Heart right ventricle (tissue), 16 donors: ENCODE measurements at regions not wholly inside any gene's neighbourhood (a gene's known extent, or its start where the extent isn't known, plus 50 kb on each side); places are given as distances from the start of the nearest gene placed in this dataset.

ENCODE experiments used
- ATAC-seq, 8 donors: fragments of 200-7000 bp; cut with Tn5 transposase; one replicate each; pipeline ENCODE4 v1.9.1; 2020; ENCODE audit warnings: mild to moderate bottlenecking in 8 of 8, moderate library complexity in 8 of 8, moderate number of reproducible peaks in 1 of 8
- DNase-seq, 2 donors: peaks; one replicate each; pipeline ENCODE4 v3.0.0-alpha.2; 2020
- H3K27ac ChIP-seq, 10 donors: fragments of 200-600 bp; sonication (generic) in 2 of 10; one replicate each; pipeline versions ENCODE4 v1.5.0 to v1.8.0; 2020 to 2022; ENCODE audit warnings: mild to moderate bottlenecking in 3 of 10
- H3K27me3 ChIP-seq, 7 donors: fragments of 200-600 bp; one replicate each; pipeline ENCODE4 v1.8.0; 2021 to 2022; ENCODE audit warnings: mild to moderate bottlenecking in 2 of 7
- H3K36me3 ChIP-seq, 9 donors: fragments of 200-600 bp; sonication (generic) in 1 of 9; one replicate each; pipeline versions ENCODE4 v1.5.0 to v1.8.0; 2020 to 2022; ENCODE audit warnings: mild to moderate bottlenecking in 2 of 9
- H3K4me1 ChIP-seq, 9 donors: fragments of 200-600 bp; sonication (generic) in 1 of 9; one replicate each; pipeline versions ENCODE4 v1.5.0 to v1.8.0; 2020 to 2022; ENCODE audit warnings: mild to moderate bottlenecking in 4 of 9
- H3K4me3 ChIP-seq, 10 donors: fragments of 200-600 bp; sonication (generic) in 2 of 10; one replicate each; pipeline versions ENCODE4 v1.5.0 to v1.8.0; 2020 to 2022; ENCODE audit warnings: mild to moderate bottlenecking in 7 of 10, moderate library complexity in 2 of 10
- H3K9me3 ChIP-seq, 11 donors: fragments of 200-600 bp in 10 of 11; sonication (generic) in 2 of 11; one replicate each; pipeline versions ENCODE4 v1.5.0 to v1.8.0; 2013 to 2022; ENCODE audit warnings: mild to moderate bottlenecking in 2 of 11, control low read depth in 1 of 11, moderate library complexity in 1 of 11
- WGBS, 2 donors: extraction: QIAGEN DNeasy Blood & Tissue Kit; methylation state at CpG; one replicate each; pipeline ENCODE4 v1.1.7; 2013; ENCODE audit warnings: inconsistent platforms in 1 of 2; 5-methylcytosine and 5-hydroxymethylcytosine counted together
- intact Hi-C, 10 donors: fragments of 100-400 bp; cut with DNase I; formaldehyde crosslinking; loops; one replicate each; pipeline versions ENCODE4 v1.11.1 to v1.14.2; 2022
- TF ChIP-seq, protein P1 (sequence below), 9 donors: fragments of 200-600 bp; sonication (generic) in 2 of 9; IDR thresholded peaks; one replicate each; pipeline versions ENCODE4 v1.5.0 to v1.8.0; 2021 to 2022; ENCODE audit warnings: antibody characterized with exemption in 9 of 9, mild to moderate bottlenecking in 5 of 9, moderate library complexity in 1 of 9
- donor health status: Arrhythmogenic right ventricular cardiomyopathy.
- donor health status: ischemic (EF 13 %, LVEDD 7.1; RV severe dilation, severe dysfunction).
- donor health status: healthy with polysubstance abuse.
- donor health status: DM: no; HTN: yes; CAD: no.
- donor health status: DM: no; HTN: no; CAD: no.
- donor health status: ischemic (EF 25% LVEDD 6.9; RV normal size, moderate dysfunction).
- donor health status: ischemic (EF 25% LVEDD 5.7; RV mildly dilated, moderate dysfunction).
- donor health status: healthy.
- donor health status: DM: yes; HTN: yes; CAD: no.
- donor health status: Ischemic cardiomyopathy.
- donor health status: ischemic (EF 35%, LVEDD 5.7; RV mildly dilated, moderate dysfunction).
- donor health status: nonischemic (EF 11% LVEDD 7.7; RV severe dilation, severe dysfunction).
- donor health status: DM: yes; HTN: yes; CAD: no.
- donor health status: PGD.
- donor health status: ischemic (EF 29% LVEDD 5.4; RV normal size, mild dysfunction).
- donor health status: nonischemic (EF 23%, LVEDD 6.1; RV moderate dilation, normal function).

DNA sequence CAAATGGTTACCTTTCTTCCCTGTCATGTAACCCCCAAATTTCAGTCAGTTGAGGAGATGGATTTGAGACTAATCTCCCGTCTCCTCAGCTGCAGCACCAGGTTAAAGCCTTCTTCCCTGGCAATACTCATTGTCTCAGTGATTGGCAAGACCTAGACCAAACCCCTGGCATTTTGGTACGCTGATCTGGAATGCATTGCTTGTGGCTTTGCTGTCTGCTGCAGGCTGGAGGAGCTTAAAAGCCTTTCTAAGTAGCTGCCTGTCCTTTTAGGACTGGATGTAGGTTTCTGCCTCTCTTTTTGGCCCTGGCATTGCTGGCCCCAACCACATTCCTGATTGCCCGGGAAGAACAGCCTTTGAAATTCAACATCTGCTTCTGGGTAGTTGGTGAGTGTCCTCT is 729.6 kb upstream of the GJE1 start:
- peaks cover 0 to 22% (median 8%) of the 10 kb centered on the region in 9 donors for H3K4me1 ChIP-seq
- ATAC-seq (peak; percentile 34 to 82 (median 64)), DNase-seq (no peak)
- intact Hi-C loops = loop anchor here in 3 of 10 donors (2.0 to 10.0 kb wide), 5 partner anchors 42 to 628 kb away; no protein-coding TSS in a partner anchor
- TF ChIP-seq, protein P1, sequence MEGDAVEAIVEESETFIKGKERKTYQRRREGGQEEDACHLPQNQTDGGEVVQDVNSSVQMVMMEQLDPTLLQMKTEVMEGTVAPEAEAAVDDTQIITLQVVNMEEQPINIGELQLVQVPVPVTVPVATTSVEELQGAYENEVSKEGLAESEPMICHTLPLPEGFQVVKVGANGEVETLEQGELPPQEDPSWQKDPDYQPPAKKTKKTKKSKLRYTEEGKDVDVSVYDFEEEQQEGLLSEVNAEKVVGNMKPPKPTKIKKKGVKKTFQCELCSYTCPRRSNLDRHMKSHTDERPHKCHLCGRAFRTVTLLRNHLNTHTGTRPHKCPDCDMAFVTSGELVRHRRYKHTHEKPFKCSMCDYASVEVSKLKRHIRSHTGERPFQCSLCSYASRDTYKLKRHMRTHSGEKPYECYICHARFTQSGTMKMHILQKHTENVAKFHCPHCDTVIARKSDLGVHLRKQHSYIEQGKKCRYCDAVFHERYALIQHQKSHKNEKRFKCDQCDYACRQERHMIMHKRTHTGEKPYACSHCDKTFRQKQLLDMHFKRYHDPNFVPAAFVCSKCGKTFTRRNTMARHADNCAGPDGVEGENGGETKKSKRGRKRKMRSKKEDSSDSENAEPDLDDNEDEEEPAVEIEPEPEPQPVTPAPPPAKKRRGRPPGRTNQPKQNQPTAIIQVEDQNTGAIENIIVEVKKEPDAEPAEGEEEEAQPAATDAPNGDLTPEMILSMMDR (IDR thresholded peaks at IDR 0.05) = no peak
- WGBS, 2 donors = 43 to 71% methylated on average over 3 of the region's 3 CpGs
- H3K27ac ChIP-seq = peak overlapping the region; percentile 49 to 85 (median 80)
- H3K9me3 ChIP-seq = peaks cover 0 to 16% (median 6%) of the 10 kb centered on the region in 11 donors
- peak overlapping the region; percentile 10 to 49 (median 37) for H3K4me3 ChIP-seq
- H3K27me3 ChIP-seq = no peaks in the 10 kb centered on the region
- H3K36me3 ChIP-seq = no peaks in the 10 kb centered on the region

DNA sequence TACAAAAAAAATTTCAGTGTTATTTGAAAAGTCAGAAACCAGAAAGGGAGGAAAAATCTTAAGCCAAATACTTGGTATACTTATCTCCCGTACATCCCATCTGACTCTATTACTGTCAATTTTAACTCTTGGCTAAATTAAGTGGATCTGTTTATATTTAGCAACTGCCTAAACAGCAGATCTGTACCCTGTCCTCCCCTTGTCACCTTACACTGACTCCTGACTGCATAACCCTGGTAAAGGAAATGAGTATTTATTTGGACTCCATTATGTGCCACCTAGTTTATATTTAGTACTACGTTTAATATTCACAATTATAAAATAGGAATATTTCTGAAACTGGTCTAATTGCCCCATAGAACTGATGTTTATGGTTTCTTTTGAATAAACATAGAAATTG is 730.2 kb upstream of the GJE1 start:
- DNase-seq (no peak), ATAC-seq (peak; percentile 66 to 93 (median 89))
- TF ChIP-seq, protein P1 (IDR thresholded peaks at IDR 0.05) = no peak
- intact Hi-C loops = loop anchor here in 3 of 10 donors (2.0 to 10.0 kb wide), 5 partner anchors 42 to 628 kb away; no protein-coding TSS in a partner anchor
- Histone ChIP-seq H3K27me3 (no peaks in the 10 kb centered on the region), H3K36me3 (no peaks in the 10 kb centered on the region), H3K4me1 (peaks cover 0 to 22% (median 8%) of the 10 kb centered on the region in 9 donors), H3K4me3 (peak overlapping the region in 7 of 10 donors; percentile 23 to 49 (median 37)), H3K9me3 (peaks cover 0 to 10% (median 0%) of the 10 kb centered on the region in 11 donors), H3K27ac (peak overlapping the region; percentile 49 to 85 (median 80))
- 25 to 45% methylated on average over 2 of the region's 2 CpGs for WGBS, 2 donors

GRCh38 chr6:141401851-141402250 is 730.9 kb upstream of the GJE1 start:
- DNase-seq (no peak), ATAC-seq (no peak)
- H3K4me3 ChIP-seq = no peak overlapping the region
- 86 to 87% methylated on average over 3 of the region's 3 CpGs for WGBS, 2 donors
- H3K4me1 ChIP-seq = peaks cover 0 to 22% (median 8%) of the 10 kb centered on the region in 9 donors
- H3K36me3 ChIP-seq = no peaks in the 10 kb centered on the region
- H3K27me3 ChIP-seq = no peaks in the 10 kb centered on the region
- intact Hi-C loops = loop anchor here in 3 of 10 donors (2.0 to 10.0 kb wide), 5 partner anchors 41 to 627 kb away; no protein-coding TSS in a partner anchor
- peak overlapping the region in 9 of 10 donors; percentile 49 to 85 (median 80) for H3K27ac ChIP-seq
- H3K9me3 ChIP-seq = peaks cover 0 to 4% (median 0%) of the 10 kb centered on the region in 11 donors
- TF ChIP-seq, protein P1 (IDR thresholded peaks at IDR 0.05) = no peak

DNA sequence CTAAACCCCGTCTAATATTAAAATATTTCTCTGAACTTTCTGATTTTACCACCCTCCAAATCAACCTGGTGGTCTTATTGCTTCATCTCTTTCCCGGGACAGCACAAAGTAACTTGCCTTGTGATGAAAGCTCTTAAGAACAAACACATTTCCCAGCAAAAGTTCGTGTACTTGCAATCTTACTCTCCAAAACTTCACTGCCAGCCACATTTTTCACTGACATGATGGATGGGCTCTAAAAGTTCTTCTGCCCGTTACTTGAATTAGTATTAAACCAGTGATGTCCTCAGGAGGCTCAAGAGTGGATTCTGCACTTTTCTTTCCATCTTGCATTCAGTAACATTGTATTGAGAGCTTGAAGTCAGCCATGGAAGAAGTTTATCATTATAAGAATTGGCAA is 731.6 kb upstream of the GJE1 start:
- H3K36me3 ChIP-seq = no peaks in the 10 kb centered on the region
- no peaks in the 10 kb centered on the region for H3K27me3 ChIP-seq
- H3K4me1 ChIP-seq = peaks cover 0 to 22% (median 8%) of the 10 kb centered on the region in 9 donors
- H3K4me3 ChIP-seq = no peak overlapping the region
- WGBS, 2 donors = 70 to 72% methylated on average over 4 of the region's 4 CpGs
- no peak overlapping the region for H3K27ac ChIP-seq
- TF ChIP-seq, protein P1 (IDR thresholded peaks at IDR 0.05) = no peak
- ATAC-seq = no peak
- no peaks in the 10 kb centered on the region for H3K9me3 ChIP-seq
- no peak for DNase-seq
- intact Hi-C loops = loop anchor here in 3 of 10 donors (5.0 to 10.0 kb wide), 4 partner anchors 66 to 626 kb away; no protein-coding TSS in a partner anchor
